22Rv1 (cell line): ENCODE measurements at regions not wholly inside any gene's neighbourhood (a gene's known extent, or its start where the extent isn't known, plus 50 kb on each side); places are given as distances from the start of the nearest gene placed in this dataset.

Source experiments
- H3K27ac ChIP-seq: fragments of 450-650 bp; 2 replicates; pipeline ENCODE4 v1.5.1; 2017
- ZFX ChIP-seq: fragments of 450-650 bp; IDR thresholded peaks from 2 replicates; pipeline ENCODE4 v1.6.1; 2017; ENCODE audit warnings: antibody characterized with exemption, borderline replicate concordance
- TF ChIP-seq, protein P1 (sequence below): fragments of 450-650 bp; IDR thresholded peaks from 2 replicates; pipeline ENCODE4 v1.5.1; 2017; ENCODE audit warnings: mild to moderate bottlenecking

DNA sequence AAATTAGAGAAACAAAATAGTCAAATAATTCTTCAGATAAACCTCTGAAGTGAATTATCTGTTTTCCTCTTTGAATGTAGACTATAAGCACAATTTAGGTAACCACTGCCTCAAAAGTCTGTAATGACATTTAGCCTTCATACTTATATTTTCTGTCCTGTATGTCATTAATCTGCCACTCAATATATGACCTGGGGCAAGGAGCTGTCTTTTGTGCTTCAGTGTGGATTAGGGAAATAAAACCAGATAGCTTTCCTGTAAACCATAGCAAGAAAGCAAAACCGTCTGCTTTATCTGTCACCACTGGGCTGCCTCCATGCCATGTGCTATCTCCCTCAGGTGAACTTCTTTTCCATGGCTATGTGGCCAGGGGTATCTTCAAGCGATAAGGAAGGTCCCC is 606.6 kb upstream of the C9orf72 start:
- H3K27ac ChIP-seq, result no peak overlapping the region
- TF ChIP-seq, protein P1, sequence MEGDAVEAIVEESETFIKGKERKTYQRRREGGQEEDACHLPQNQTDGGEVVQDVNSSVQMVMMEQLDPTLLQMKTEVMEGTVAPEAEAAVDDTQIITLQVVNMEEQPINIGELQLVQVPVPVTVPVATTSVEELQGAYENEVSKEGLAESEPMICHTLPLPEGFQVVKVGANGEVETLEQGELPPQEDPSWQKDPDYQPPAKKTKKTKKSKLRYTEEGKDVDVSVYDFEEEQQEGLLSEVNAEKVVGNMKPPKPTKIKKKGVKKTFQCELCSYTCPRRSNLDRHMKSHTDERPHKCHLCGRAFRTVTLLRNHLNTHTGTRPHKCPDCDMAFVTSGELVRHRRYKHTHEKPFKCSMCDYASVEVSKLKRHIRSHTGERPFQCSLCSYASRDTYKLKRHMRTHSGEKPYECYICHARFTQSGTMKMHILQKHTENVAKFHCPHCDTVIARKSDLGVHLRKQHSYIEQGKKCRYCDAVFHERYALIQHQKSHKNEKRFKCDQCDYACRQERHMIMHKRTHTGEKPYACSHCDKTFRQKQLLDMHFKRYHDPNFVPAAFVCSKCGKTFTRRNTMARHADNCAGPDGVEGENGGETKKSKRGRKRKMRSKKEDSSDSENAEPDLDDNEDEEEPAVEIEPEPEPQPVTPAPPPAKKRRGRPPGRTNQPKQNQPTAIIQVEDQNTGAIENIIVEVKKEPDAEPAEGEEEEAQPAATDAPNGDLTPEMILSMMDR, result no peak
- no peak for TF ChIP-seq ZFX

DNA sequence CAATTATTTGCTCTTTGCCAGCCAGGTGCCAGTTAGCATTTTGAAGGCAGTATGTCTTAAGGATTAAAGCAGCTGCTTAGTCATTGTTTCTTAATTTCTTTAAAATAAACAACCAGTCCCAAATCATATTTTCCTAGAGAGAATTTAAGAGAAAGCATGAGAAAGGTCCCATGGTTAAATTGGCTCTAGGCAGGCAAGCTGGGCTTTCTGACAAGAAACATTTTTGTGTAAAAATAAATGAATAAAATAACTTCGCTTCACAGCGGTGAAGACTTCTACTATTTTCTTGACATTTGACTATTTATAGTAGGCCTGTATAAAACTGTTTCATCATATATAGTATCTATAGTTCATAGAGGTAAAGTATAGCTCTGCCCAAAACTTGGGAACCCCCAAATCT is 617.7 kb upstream of the C9orf72 start:
- TF ChIP-seq, protein P1, result no peak
- TF ChIP-seq ZFX, result no peak
- no peak overlapping the region for H3K27ac ChIP-seq

DNA sequence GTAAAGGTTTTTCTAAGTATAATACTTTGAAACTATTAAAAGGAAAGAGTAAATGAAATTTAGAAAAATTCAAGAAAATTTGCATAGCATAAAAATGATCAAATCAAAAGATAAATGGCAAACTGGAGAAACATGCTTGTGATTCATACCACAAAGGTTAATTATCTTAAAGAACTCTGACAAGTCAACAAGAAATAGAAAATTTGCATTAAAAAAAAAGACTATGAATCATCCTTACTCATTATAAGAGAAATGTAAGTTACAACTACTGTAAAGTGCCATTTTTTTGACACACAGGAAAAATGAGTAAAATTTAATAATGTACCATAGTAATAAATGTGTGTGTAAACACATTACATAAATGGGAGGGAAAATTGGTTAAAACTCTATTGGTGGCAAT is 624.4 kb upstream of the C9orf72 start:
- no peak overlapping the region for H3K27ac ChIP-seq
- TF ChIP-seq ZFX, result no peak
- TF ChIP-seq, protein P1, result no peak

- no peak overlapping the region for H3K27ac ChIP-seq
- TF ChIP-seq ZFX, result no peak
- TF ChIP-seq, protein P1, result no peak
These were observed 629.8 kb upstream of the C9orf72 start for GRCh38 chr9:28203036-28203435.

- no peak for TF ChIP-seq ZFX
- TF ChIP-seq, protein P1, result no peak
- no peak overlapping the region for H3K27ac ChIP-seq
These were observed 633.0 kb upstream of the C9orf72 start for GRCh38 chr9:28206280-28206679.

DNA sequence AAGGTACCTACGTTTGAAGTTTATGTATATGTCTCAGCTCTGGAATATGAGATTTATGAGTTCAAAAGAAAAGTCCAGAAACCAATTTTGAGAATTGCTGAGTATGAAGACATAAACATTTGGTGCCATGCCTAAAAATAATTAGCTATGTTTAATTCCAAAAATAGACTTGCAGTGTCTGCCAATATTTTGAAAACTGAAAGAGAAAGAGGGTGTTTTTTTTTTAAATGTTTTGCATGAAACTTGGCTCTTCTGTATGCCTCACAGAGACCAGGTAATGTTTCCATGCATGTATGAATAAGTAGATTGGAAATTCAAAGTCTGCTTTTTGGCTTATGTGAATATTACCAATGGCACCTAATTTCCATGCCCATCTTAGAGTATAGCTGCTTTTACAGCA is 634.4 kb upstream of the C9orf72 start:
- TF ChIP-seq, protein P1, result no peak
- TF ChIP-seq ZFX, result no peak
- no peak overlapping the region for H3K27ac ChIP-seq

DNA sequence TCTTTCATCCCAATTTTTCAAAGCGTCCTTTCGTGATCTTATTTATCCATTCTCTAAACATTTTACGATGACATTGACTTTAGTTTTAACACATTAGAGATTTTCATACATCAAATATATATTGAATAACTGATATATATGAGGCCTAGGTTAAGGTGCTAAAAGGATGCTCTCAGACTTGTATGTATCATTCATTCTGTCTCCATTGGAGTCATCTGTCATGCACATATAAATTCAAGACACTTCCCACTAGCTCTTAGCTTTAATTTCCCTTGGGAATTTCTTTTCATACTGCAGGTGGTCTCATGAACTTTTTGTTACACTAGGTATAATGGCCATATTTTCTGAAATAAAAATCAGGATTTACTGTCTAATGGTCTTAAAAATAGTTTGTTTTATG is 635.8 kb upstream of the C9orf72 start:
- H3K27ac ChIP-seq, result no peak overlapping the region
- no peak for TF ChIP-seq ZFX
- TF ChIP-seq, protein P1, result no peak
